B cell (primary cell): ENCODE measurements at regions not wholly inside any gene's neighbourhood (a gene's known extent, or its start where the extent isn't known, plus 50 kb on each side); places are given as distances from the start of the nearest gene placed in this dataset.

Source experiments
- ATAC-seq: fragments of 200-7000 bp; cut with Tn5 transposase; one replicate; pipeline ENCODE4 v1.10.0; 2021; ENCODE audit warnings: low read depth, mild to moderate bottlenecking, moderate number of reproducible peaks, moderate library complexity
- CTCF ChIA-PET: fragments of 350-600 bp; sonication (Branson Sonifier 250); formaldehyde crosslinking; loops from one replicate; lab custom pipeline; 2021; ENCODE audit warnings: antibody characterized with exemption, inconsistent platforms; lab: Charles Lee
- POLR2A ChIA-PET: fragments of 350-600 bp; sonication (Branson Sonifier 250); formaldehyde crosslinking; loops from one replicate; lab custom pipeline; 2021; ENCODE audit warnings: antibody characterized with exemption; lab: Charles Lee
- DNase-seq: peaks from one replicate; pipeline ENCODE4 v3.0.0; 2013
- H2AFZ ChIP-seq: 2 replicates; pipeline ENCODE4 v1.6.1; 2012; ENCODE audit warnings: mild to moderate bottlenecking, low read depth, low read length; ENCODE audit not compliant: insufficient read depth, poor library complexity, severe bottlenecking
- H3K27ac ChIP-seq, 2 donors: 1 replicate in 1 of 2; 2 replicates in 1 of 2; pipeline ENCODE4 v1.5.1; 2012 to 2013; ENCODE audit warnings: low read length in 2 of 2, mild to moderate bottlenecking in 2 of 2, moderate library complexity in 1 of 2
- H3K27me3 ChIP-seq, 4 experiments: fragments of 200-600 bp in 1 of 4; sonication (generic) in 1 of 4; replicated peaks in 1 of 4; 1 replicate in 2 of 4; 2 replicates in 2 of 4; pipeline versions ENCODE4 v1.6.1 to v1.7.0; 2013 to 2016; ENCODE audit warnings: low read length in 3 of 4, mild to moderate bottlenecking in 2 of 4, mixed read lengths in 1 of 4, moderate library complexity in 1 of 4; ENCODE audit not compliant: insufficient read depth in 4 of 4, control insufficient read depth in 3 of 4; ENCODE audit errors: control extremely low read depth in 1 of 4
- H3K36me3 ChIP-seq, 2 experiments: replicated peaks in 1 of 2; 1 replicate in 1 of 2; 2 replicates in 1 of 2; pipeline versions ENCODE4 v1.6.1 to v1.7.1; 2013; ENCODE audit warnings: low read length in 1 of 2; ENCODE audit not compliant: insufficient read depth in 2 of 2, control insufficient read depth in 1 of 2; ENCODE audit errors: control extremely low read depth in 1 of 2, extremely low read depth in 1 of 2
- H3K4me1 ChIP-seq, 2 donors: fragments of 200-600 bp in 1 of 2; sonication (generic) in 1 of 2; 1 replicate in 1 of 2; 2 replicates in 1 of 2; pipeline versions ENCODE4 v1.5.1 to v1.6.1; 2013 to 2017; ENCODE audit warnings: low read length in 2 of 2; ENCODE audit not compliant: control insufficient read depth in 2 of 2, insufficient read depth in 2 of 2
- H3K4me2 ChIP-seq: replicated peaks from 2 replicates; pipeline ENCODE3; 2012; ENCODE audit warnings: mild to moderate bottlenecking, low read depth, low read length; ENCODE audit not compliant: poor library complexity, severe bottlenecking
- H3K4me3 ChIP-seq, 5 experiments: fragments of 200-600 bp in 1 of 5; sonication (generic) in 1 of 5; 1 replicate in 3 of 5; 2 replicates in 2 of 5; pipeline versions ENCODE4 v1.5.1 to v1.7.0; 2011 to 2016; ENCODE audit warnings: low read length in 4 of 5, mild to moderate bottlenecking in 4 of 5, low read depth in 2 of 5, control low read depth in 1 of 5, moderate library complexity in 1 of 5; ENCODE audit not compliant: insufficient read depth in 1 of 5; ENCODE audit errors: control extremely low read depth in 1 of 5, extremely low read depth in 1 of 5
- H3K79me2 ChIP-seq: fragments of 200-600 bp; sonication (generic); one replicate; pipeline ENCODE4 v1.6.0; 2016; ENCODE audit warnings: low read length; ENCODE audit not compliant: control insufficient read depth, insufficient read depth
- H3K9ac ChIP-seq: fragments of 200-600 bp; sonication (generic); 2 replicates; pipeline ENCODE4 v1.6.1; 2017; ENCODE audit warnings: mild to moderate bottlenecking, low read length, moderate library complexity
- H3K9me3 ChIP-seq, 3 donors: one replicate each; pipeline versions ENCODE4 v1.6.1 to v1.7.1; 2013; ENCODE audit warnings: low read length in 2 of 3; ENCODE audit not compliant: control insufficient read depth in 2 of 3, insufficient read depth in 1 of 3; ENCODE audit errors: control extremely low read depth in 1 of 3
- H4K20me1 ChIP-seq: 2 replicates; pipeline ENCODE4 v1.6.0; 2012; ENCODE audit warnings: mild to moderate bottlenecking, low read length; ENCODE audit not compliant: insufficient read depth, control insufficient read depth, poor library complexity, severe bottlenecking
- H3K27ac Mint-ChIP-seq: one replicate; pipeline ENCODE4 v1.8.0; 2021; ENCODE audit warnings: mixed read lengths
- H3K27me3 Mint-ChIP-seq: one replicate; pipeline ENCODE4 v1.8.0; 2021; ENCODE audit warnings: mixed read lengths
- H3K4me1 Mint-ChIP-seq: one replicate; pipeline ENCODE4 v1.8.0; 2021; ENCODE audit warnings: mixed read lengths
- H3K4me3 Mint-ChIP-seq: one replicate; pipeline ENCODE4 v1.8.0; 2021; ENCODE audit warnings: mixed read lengths
- H3K9me3 Mint-ChIP-seq: one replicate; pipeline ENCODE4 v1.8.0; 2022; ENCODE audit warnings: mixed read lengths; ENCODE audit not compliant: insufficient read depth
- CTCF ChIP-seq: fragments of 200-600 bp; IDR thresholded peaks from one replicate; pipeline ENCODE4 v1.8.0; 2022; ENCODE audit warnings: antibody characterized with exemption, mild to moderate bottlenecking
- EZH2 ChIP-seq: IDR thresholded peaks from 2 replicates; pipeline ENCODE4 v1.6.1; 2012; ENCODE audit warnings: borderline replicate concordance, low read depth, mild to moderate bottlenecking, moderate library complexity, low read length; ENCODE audit not compliant: insufficient read depth, poor library complexity, severe bottlenecking
- WGBS: methylation state at CpG from one replicate; pipeline ENCODE4 v1.1.5; 2013; ENCODE audit warnings: missing lambda C conversion rate; ENCODE audit not compliant: insufficient coverage; 5-methylcytosine and 5-hydroxymethylcytosine counted together
- intact Hi-C: fragments of 100-400 bp; cut with micrococcal nuclease; formaldehyde crosslinking; loops from one replicate; pipeline ENCODE4 v1.10.0; 2022

DNA sequence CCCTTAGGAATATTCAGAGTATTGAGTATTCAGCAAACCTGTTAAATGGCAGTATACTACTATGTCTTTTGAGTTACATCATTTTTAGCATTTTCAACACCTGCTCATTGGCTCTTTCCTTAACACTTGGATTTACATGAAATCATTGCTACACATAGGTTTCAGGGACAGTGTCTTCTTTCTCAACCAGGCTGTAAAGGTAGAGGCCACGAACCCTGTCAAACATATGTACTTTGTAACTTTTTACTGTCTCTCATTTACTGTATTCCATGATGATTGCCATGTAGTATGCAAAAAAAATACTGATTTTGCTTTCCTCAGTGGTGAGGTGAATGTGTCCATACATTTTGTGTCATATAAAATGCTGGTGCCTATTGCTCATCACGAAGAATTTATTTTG lies 264.4 kb downstream of the SLCO4C1 start:
- H3K79me2 ChIP-seq, result no peaks in the 10 kb centered on the region
- H3K9me3 ChIP-seq, result no peaks in the 10 kb centered on the region
- no peak overlapping the region for H2AFZ ChIP-seq
- ChIA-PET CTCF (no interaction called here), POLR2A (no interaction called here)
- DNase-seq (no peak), ATAC-seq (no peak)
- H3K4me1 ChIP-seq, result no peaks in the 10 kb centered on the region
- H3K4me2 ChIP-seq, result no peak overlapping the region
- no peaks in the 10 kb centered on the region for H3K27me3 Mint-ChIP-seq
- no CpG with 5 or more reads among the region's 2 CpGs for WGBS
- H3K9ac ChIP-seq, result no peak overlapping the region
- H3K27ac ChIP-seq, result no peak overlapping the region
- no peaks in the 10 kb centered on the region for H3K27me3 ChIP-seq
- no peak overlapping the region for H3K4me3 Mint-ChIP-seq
- TF ChIP-seq EZH2, result no peak
- TF ChIP-seq CTCF, result no peak
- intact Hi-C loops, result no loop called here
- no peaks in the 10 kb centered on the region for H4K20me1 ChIP-seq
- no peak overlapping the region for H3K4me3 ChIP-seq
- no peaks in the 10 kb centered on the region for H3K9me3 Mint-ChIP-seq
- no peaks in the 10 kb centered on the region for H3K4me1 Mint-ChIP-seq
- H3K27ac Mint-ChIP-seq, result no peak overlapping the region
- H3K36me3 ChIP-seq, result no peaks in the 10 kb centered on the region

DNA sequence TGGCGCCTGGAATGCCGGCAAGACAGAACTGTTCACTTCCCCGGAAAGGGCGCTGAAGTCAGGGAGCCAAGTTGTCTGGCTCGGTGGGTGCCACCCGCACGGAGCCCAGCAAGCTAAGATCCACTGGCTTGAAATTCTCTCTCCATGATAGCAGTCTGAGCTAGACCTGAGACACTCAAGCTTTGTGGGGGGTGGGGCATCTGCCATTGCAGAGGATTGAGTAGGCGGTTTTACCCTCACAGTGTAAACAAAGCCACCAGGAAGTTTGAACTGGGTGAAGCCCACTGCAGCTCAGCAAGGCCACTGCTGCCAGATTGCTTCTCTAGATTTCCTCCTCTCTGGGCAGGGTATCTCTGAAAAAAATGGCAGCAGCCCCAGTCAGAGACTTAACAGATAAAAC lies 277.4 kb downstream of the SLCO4C1 start:
- Histone ChIP-seq H2AFZ (no peak overlapping the region), H3K27me3 (no peaks in the 10 kb centered on the region), H3K79me2 (no peaks in the 10 kb centered on the region), H3K9me3 (peaks cover 0 to 7% (median 0%) of the 10 kb centered on the region in 3 donors), H3K4me2 (no peak overlapping the region), H3K4me1 (no peaks in the 10 kb centered on the region), H4K20me1 (no peaks in the 10 kb centered on the region), H3K36me3 (no peaks in the 10 kb centered on the region), H3K4me3 (no peak overlapping the region), H3K27ac (no peak overlapping the region), H3K9ac (no peak overlapping the region)
- no peaks in the 10 kb centered on the region for H3K27me3 Mint-ChIP-seq
- ATAC-seq (no peak), DNase-seq (no peak)
- CTCF ChIA-PET, result no interaction called here
- TF ChIP-seq EZH2, result no peak
- no peak for TF ChIP-seq CTCF
- no peaks in the 10 kb centered on the region for H3K4me1 Mint-ChIP-seq
- intact Hi-C loops, result no loop called here
- POLR2A ChIA-PET, result no interaction called here
- H3K4me3 Mint-ChIP-seq, result no peak overlapping the region
- H3K9me3 Mint-ChIP-seq, result peaks cover 1% of the 10 kb centered on the region
- 89% methylated on average over 8 of the region's 8 CpGs for WGBS
- H3K27ac Mint-ChIP-seq, result no peak overlapping the region
